ENCODE measurements at regions not wholly inside any gene's neighbourhood (a gene's known extent, or its start where the extent isn't known, plus 50 kb on each side); places are given as distances from the start of the nearest gene placed in this dataset.

DNA sequence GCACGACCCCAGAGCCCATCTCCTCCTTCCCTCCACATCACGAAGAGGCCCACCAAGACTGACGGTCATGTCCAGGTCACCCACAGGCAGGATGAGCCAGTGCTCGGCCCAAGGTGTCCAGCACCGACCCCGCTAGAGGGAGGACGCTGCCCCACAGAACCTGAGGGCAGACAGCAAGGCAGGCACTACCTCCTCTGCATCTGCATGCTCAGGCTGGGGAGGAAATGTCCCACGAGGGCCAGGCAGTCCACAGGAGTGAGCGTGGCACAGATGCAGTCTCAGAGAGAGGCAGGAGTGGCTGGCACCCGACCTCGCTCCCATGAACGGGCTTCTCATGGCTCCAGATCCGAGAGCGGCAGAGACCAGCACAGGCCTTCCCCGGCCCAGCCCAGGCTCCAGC is 133.2 kb downstream of the TUBA3C start:
- H2BK20ac ChIP-seq (ENCODE audit: low read depth, low read length, poor library complexity, severe bottlenecking): no peak overlapping the region
- no peak overlapping the region for H4K5ac ChIP-seq (ENCODE audit: insufficient read length, low read depth, low read length)
- no peak overlapping the region for H2AFZ ChIP-seq (ENCODE audit: low read length)
- no peak for DNase-seq
- no peak for TF ChIP-seq CTCF (conservative IDR thresholded peaks at IDR 0.05)
- no peak overlapping the region for H2BK120ac ChIP-seq (ENCODE audit: low read depth, low read length, poor library complexity, severe bottlenecking)
- no peak overlapping the region for H3K4me2 ChIP-seq (ENCODE audit: insufficient read depth, insufficient read length, low read length)
- peaks cover 15 to 44% (median 23%) of the 10 kb centered on the region in 3 experiments; a peak in 6 of 7 replicates for H3K36me3 Mint-ChIP-seq (ENCODE audit: insufficient read depth in 1 of 3, low read depth in 3 of 3)
- no peak overlapping the region for H4K8ac ChIP-seq (replicated peaks; ENCODE audit: insufficient read length, low read depth, low read length)
- no peaks in the 10 kb centered on the region for H3K79me1 ChIP-seq (ENCODE audit: insufficient read depth, low read depth, low read length, poor library complexity, severe bottlenecking)
- H3K27ac Mint-ChIP-seq: no peak overlapping the region
- H3K4me3 Mint-ChIP-seq: no peak overlapping the region
- no peak overlapping the region for H3K56ac ChIP-seq (ENCODE audit: insufficient read length, low read depth, low read length)
- H2BK5ac ChIP-seq (ENCODE audit: insufficient read length, low read length): no peak overlapping the region
- H3K4me1 ChIP-seq (ENCODE audit: insufficient read depth, low read length): no peaks in the 10 kb centered on the region
- no peak overlapping the region for H2BK12ac ChIP-seq (ENCODE audit: insufficient read length, low read depth, low read length)
- H3K4ac ChIP-seq (ENCODE audit: low read depth, low read length): no peak overlapping the region
- no peak overlapping the region for H2AK5ac ChIP-seq (ENCODE audit: insufficient read length, low read length)
- no CpG with 5 or more reads among the region's 15 CpGs for WGBS (ENCODE audit: extremely low coverage, insufficient read length, low lambda C conversion rate)
- H3K18ac ChIP-seq (ENCODE audit: insufficient read length, low read depth, low read length): no peak overlapping the region
- H3K27me3 Mint-ChIP-seq (ENCODE audit: low read depth): peaks cover 3% of the 10 kb centered on the region; the same call in 1 of the 2 replicates
- H3K27ac ChIP-seq (ENCODE audit: insufficient read length, low read depth, low read length): no peak overlapping the region
- no peaks in the 10 kb centered on the region for H3K79me2 ChIP-seq (ENCODE audit: insufficient read depth, low read length)
- H3K9me3 ChIP-seq (ENCODE audit: control insufficient read depth, low read depth, low read length): peaks cover 92% of the 10 kb centered on the region
- H4K20me1 ChIP-seq (ENCODE audit: control insufficient read depth, insufficient read depth, insufficient read length): no peaks in the 10 kb centered on the region
- no peak overlapping the region for H3K23ac ChIP-seq (ENCODE audit: insufficient read length, low read depth, low read length)
- no peak overlapping the region for H3T11ph ChIP-seq (ENCODE audit: low read length)
- H3K4me1 Mint-ChIP-seq: no peaks in the 10 kb centered on the region
- peaks cover 90 to 97% of the 10 kb centered on the region in 2 experiments for H3K9me3 Mint-ChIP-seq
- H4K91ac ChIP-seq (ENCODE audit: insufficient read length, low read depth, low read length): no peak overlapping the region
- no peak overlapping the region for H3K14ac ChIP-seq (ENCODE audit: insufficient read depth, low read length)
- no peaks in the 10 kb centered on the region for H3K27me3 ChIP-seq (ENCODE audit: insufficient read depth, low read length)
- no peak overlapping the region for H3K9ac ChIP-seq (ENCODE audit: extremely low read depth, insufficient read length, low read length)
- no peaks in the 10 kb centered on the region for H3K23me2 ChIP-seq (ENCODE audit: insufficient read length, low read depth, low read length, poor library complexity, severe bottlenecking)
- no peak overlapping the region for H2BK15ac ChIP-seq (ENCODE audit: low read depth, low read length)
